ENCODE measurements at regions not wholly inside any gene's neighbourhood (a gene's known extent, or its start where the extent isn't known, plus 50 kb on each side); places are given as distances from the start of the nearest gene placed in this dataset.

DNA sequence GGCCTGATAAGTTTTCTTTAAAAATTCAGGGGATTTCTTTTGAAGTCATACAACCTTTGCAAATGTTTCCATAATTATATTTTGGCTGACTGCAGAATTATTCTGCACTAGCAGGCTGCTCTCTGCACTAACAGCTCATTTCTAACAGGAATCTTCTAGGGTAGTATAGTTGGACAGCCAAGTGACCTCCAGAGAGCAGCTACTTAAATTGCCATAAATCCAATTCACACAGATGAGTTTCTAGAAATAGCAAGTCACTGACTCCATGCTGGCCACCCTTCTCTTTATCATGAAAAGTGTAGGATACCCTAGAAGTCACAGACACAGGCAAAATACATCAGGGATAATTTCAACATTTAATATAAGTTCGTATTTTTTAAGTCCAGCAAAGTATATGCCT, 110.9 kb upstream of the TARS1 start:
- TF ChIP-seq, protein P1, sequence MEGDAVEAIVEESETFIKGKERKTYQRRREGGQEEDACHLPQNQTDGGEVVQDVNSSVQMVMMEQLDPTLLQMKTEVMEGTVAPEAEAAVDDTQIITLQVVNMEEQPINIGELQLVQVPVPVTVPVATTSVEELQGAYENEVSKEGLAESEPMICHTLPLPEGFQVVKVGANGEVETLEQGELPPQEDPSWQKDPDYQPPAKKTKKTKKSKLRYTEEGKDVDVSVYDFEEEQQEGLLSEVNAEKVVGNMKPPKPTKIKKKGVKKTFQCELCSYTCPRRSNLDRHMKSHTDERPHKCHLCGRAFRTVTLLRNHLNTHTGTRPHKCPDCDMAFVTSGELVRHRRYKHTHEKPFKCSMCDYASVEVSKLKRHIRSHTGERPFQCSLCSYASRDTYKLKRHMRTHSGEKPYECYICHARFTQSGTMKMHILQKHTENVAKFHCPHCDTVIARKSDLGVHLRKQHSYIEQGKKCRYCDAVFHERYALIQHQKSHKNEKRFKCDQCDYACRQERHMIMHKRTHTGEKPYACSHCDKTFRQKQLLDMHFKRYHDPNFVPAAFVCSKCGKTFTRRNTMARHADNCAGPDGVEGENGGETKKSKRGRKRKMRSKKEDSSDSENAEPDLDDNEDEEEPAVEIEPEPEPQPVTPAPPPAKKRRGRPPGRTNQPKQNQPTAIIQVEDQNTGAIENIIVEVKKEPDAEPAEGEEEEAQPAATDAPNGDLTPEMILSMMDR (IDR thresholded peaks at IDR 0.05) = no peak
- no peak for TF ChIP-seq POLR2A (IDR thresholded peaks at IDR 0.05)
- no peaks in the 10 kb centered on the region for H3K9me3 ChIP-seq
- H3K4me3 ChIP-seq = no peak overlapping the region
- DNase-seq = no peak
- no peaks in the 10 kb centered on the region for H3K36me3 ChIP-seq
- H3K4me1 ChIP-seq = peaks cover 0 to 4% of the 10 kb centered on the region in 2 donors
- peak overlapping the region in 1 of 2 donors; percentile 38 for H3K27ac ChIP-seq
- H3K27me3 ChIP-seq = no peaks in the 10 kb centered on the region
- intact Hi-C loops (cut with DNase I; ENCODE audit: low total_unique reads) = no loop called here

DNA sequence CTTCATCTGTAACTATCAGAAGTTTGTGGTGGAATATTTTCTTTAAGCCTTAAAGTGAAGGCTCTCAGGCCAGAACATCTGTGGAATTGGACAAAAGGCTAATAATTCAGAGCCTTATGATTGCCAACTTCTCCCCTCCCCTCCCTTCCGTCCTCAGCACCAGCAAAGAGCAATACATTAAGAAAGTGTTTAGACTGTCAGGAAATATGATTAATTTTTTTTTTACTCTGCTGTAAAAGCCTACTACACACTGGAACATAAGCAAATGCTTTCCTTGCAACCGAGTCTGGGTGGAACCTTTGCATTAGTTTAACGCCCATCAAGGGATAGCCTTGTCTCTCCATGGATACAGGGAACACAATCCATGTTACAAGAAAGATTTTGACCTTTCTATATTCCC, 110.3 kb upstream of the TARS1 start:
- intact Hi-C loops (cut with DNase I; ENCODE audit: low total_unique reads) = no loop called here
- DNase-seq = no peak
- no peaks in the 10 kb centered on the region for H3K4me1 ChIP-seq
- H3K27ac ChIP-seq = peak overlapping the region in 1 of 2 donors; percentile 38
- no peaks in the 10 kb centered on the region for H3K9me3 ChIP-seq
- no peaks in the 10 kb centered on the region for H3K27me3 ChIP-seq
- H3K4me3 ChIP-seq = no peak overlapping the region
- no peaks in the 10 kb centered on the region for H3K36me3 ChIP-seq
- TF ChIP-seq, protein P1 (IDR thresholded peaks at IDR 0.05) = no peak
- TF ChIP-seq POLR2A (IDR thresholded peaks at IDR 0.05) = no peak

DNA sequence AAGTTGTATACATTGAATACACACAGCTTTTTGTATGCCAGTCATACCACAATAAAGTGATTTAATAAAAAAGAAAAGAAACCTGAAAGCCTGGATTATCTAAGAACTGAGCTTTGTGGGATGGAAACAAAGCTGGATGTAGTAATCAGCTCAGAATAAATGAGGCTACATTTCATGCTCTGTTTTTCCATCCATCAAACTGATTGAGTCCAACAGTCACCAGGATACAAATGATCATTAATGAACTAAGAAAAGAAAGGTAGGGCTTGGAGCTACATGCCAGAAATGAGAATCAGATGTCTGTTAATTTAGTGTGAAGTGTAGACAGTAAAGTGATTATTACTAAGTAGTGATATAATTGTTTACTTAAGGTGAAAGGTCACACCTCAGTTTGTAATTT, 109.8 kb upstream of the TARS1 start:
- intact Hi-C loops (cut with DNase I; ENCODE audit: low total_unique reads) = no loop called here
- Histone ChIP-seq H3K9me3 (no peaks in the 10 kb centered on the region), H3K4me1 (no peaks in the 10 kb centered on the region), H3K27ac (no peak overlapping the region), H3K36me3 (no peaks in the 10 kb centered on the region), H3K27me3 (no peaks in the 10 kb centered on the region), H3K4me3 (no peak overlapping the region)
- no peak for DNase-seq
- no peak for TF ChIP-seq POLR2A (IDR thresholded peaks at IDR 0.05)
- TF ChIP-seq, protein P1 (IDR thresholded peaks at IDR 0.05) = no peak

DNA sequence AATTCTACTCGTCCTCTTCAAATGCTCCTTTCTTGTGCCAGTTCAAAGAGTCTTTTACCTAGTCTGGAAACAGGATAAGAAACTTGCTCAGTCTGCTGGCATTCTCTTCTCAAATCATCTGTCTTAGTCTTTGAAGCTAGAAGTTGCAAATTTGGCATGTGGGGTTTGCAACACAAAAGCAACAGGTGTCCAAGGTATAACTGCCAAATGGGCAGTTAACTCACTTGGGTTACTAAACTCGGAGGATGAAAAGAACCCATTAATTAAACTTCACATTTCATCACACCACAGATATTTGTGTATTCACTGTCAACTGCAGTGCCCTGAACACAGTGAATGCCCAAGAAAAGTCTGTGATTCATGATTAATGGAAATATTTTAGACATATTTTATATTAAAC, 108.0 kb upstream of the TARS1 start:
- no peak for DNase-seq
- H3K27me3 ChIP-seq = no peaks in the 10 kb centered on the region
- no peaks in the 10 kb centered on the region for H3K36me3 ChIP-seq
- H3K9me3 ChIP-seq = no peaks in the 10 kb centered on the region
- no peak for TF ChIP-seq POLR2A (IDR thresholded peaks at IDR 0.05)
- TF ChIP-seq, protein P1 (IDR thresholded peaks at IDR 0.05) = no peak
- intact Hi-C loops (cut with DNase I; ENCODE audit: low total_unique reads) = no loop called here
- no peak overlapping the region for H3K27ac ChIP-seq
- no peaks in the 10 kb centered on the region for H3K4me1 ChIP-seq
- no peak overlapping the region for H3K4me3 ChIP-seq

DNA sequence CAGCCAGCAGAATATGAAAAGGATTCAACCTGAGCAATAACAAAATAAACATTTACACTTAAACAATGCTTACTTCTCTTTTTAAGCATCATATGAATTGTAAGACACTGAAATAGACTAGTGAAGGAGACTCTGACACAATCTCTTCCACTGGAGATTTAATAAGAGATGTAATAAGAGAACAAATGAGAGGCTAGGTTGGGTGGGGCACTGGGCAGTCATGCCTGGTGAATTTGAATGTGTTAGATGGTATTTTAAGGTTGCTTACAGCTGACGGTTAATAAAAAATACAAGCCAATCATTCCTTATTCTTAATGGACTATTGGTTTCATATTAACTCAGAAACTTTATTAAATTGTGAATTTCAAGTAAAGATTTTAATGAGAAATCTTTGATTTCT, 105.9 kb upstream of the TARS1 start:
- H3K4me1 ChIP-seq = no peaks in the 10 kb centered on the region

More for the DNA sequence above, 105.9 kb upstream of the TARS1 start:
- no peak overlapping the region for H3K27ac ChIP-seq
- no peaks in the 10 kb centered on the region for H3K27me3 ChIP-seq
- no peak overlapping the region for H3K4me3 ChIP-seq
- DNase-seq = no peak
- TF ChIP-seq, protein P1 (IDR thresholded peaks at IDR 0.05) = no peak
- TF ChIP-seq POLR2A (IDR thresholded peaks at IDR 0.05) = no peak
- intact Hi-C loops (cut with DNase I; ENCODE audit: low total_unique reads) = no loop called here
- H3K36me3 ChIP-seq = no peaks in the 10 kb centered on the region
- no peaks in the 10 kb centered on the region for H3K9me3 ChIP-seq

Measured in uterus (tissue), 3 donors.